Liver (tissue), 8 donors: ENCODE measurements at regions not wholly inside any gene's neighbourhood (a gene's known extent, or its start where the extent isn't known, plus 50 kb on each side); places are given as distances from the start of the nearest gene placed in this dataset.

ENCODE experiments used
- DNase-seq: peaks from one replicate; pipeline ENCODE4 v3.0.0-alpha.2; 2017; ENCODE audit warnings: low spot score
- H3K27ac ChIP-seq, 2 donors: one replicate each; pipeline ENCODE4 v1.7.0; 2013; ENCODE audit warnings: inconsistent platforms in 2 of 2, low read length in 2 of 2, control low read depth in 1 of 2, low read depth in 1 of 2, mild to moderate bottlenecking in 1 of 2
- H3K27me3 ChIP-seq, 4 donors: one replicate each; pipeline versions ENCODE4 v1.6.1 to v1.7.0; 2013; ENCODE audit warnings: low read length in 3 of 4, inconsistent platforms in 1 of 4, mild to moderate bottlenecking in 1 of 4, moderate library complexity in 1 of 4; ENCODE audit not compliant: control insufficient read depth in 4 of 4, insufficient read depth in 4 of 4
- H3K36me3 ChIP-seq, 4 donors: one replicate each; pipeline versions ENCODE4 v1.6.1 to v1.7.0; 2013; ENCODE audit warnings: low read length in 3 of 4, mild to moderate bottlenecking in 3 of 4, low read depth in 1 of 4, moderate library complexity in 1 of 4; ENCODE audit not compliant: control insufficient read depth in 4 of 4, insufficient read depth in 3 of 4
- H3K4me1 ChIP-seq, 4 donors: one replicate each; pipeline versions ENCODE4 v1.6.1 to v1.7.0; 2013; ENCODE audit warnings: low read length in 3 of 4, mild to moderate bottlenecking in 3 of 4, moderate library complexity in 1 of 4; ENCODE audit not compliant: control insufficient read depth in 4 of 4, insufficient read depth in 4 of 4
- H3K4me3 ChIP-seq, 3 donors: one replicate each; pipeline versions ENCODE4 v1.6.1 to v1.7.0; 2013; ENCODE audit warnings: low read length in 3 of 3, control low read depth in 1 of 3, low read depth in 1 of 3, mild to moderate bottlenecking in 1 of 3
- H3K9ac ChIP-seq, 2 donors: one replicate each; pipeline ENCODE4 v1.7.0; 2013; ENCODE audit warnings: low read length in 2 of 2, mild to moderate bottlenecking in 2 of 2, moderate library complexity in 2 of 2, control low read depth in 1 of 2, low read depth in 1 of 2
- H3K9me3 ChIP-seq, 4 donors: one replicate each; pipeline versions ENCODE4 v1.6.1 to v1.7.0; 2013; ENCODE audit warnings: low read length in 3 of 4; ENCODE audit not compliant: control insufficient read depth in 4 of 4
- EGR1 ChIP-seq, 2 donors: IDR thresholded peaks; 2 replicates each; pipeline ENCODE4 v1.6.1; 2016 to 2018; ENCODE audit warnings: antibody characterized with exemption in 2 of 2, low read depth in 2 of 2
- FOXA2 ChIP-seq: IDR thresholded peaks from 2 replicates; pipeline ENCODE4 v1.6.1; 2016; ENCODE audit warnings: antibody characterized with exemption
- GABPA ChIP-seq, 2 donors: IDR thresholded peaks in 1 of 2; conservative IDR thresholded peaks in 1 of 2; 2 replicates each; pipeline ENCODE4 v1.6.1; 2016; ENCODE audit warnings: antibody characterized with exemption in 2 of 2, mild to moderate bottlenecking in 1 of 2, moderate library complexity in 1 of 2
- HNF4A ChIP-seq, 2 donors: conservative IDR thresholded peaks; 2 replicates each; pipeline ENCODE4 v1.6.1; 2016; ENCODE audit warnings: antibody characterized with exemption in 2 of 2, mild to moderate bottlenecking in 2 of 2
- HNF4G ChIP-seq: IDR thresholded peaks from 2 replicates; pipeline ENCODE4 v1.6.1; 2016; ENCODE audit warnings: antibody characterized with exemption
- JUND ChIP-seq, 2 donors: IDR thresholded peaks; 2 replicates each; pipeline ENCODE4 v1.6.1; 2016; ENCODE audit warnings: antibody characterized with exemption in 2 of 2
- NR2F2 ChIP-seq: IDR thresholded peaks from 2 replicates; pipeline ENCODE4 v1.6.1; 2016; ENCODE audit warnings: antibody characterized with exemption
- RAD21 ChIP-seq, 2 donors: IDR thresholded peaks; 2 replicates each; pipeline ENCODE4 v1.6.1; 2016; ENCODE audit warnings: antibody characterized with exemption in 2 of 2, mild to moderate bottlenecking in 2 of 2
- RXRA ChIP-seq, 2 donors: IDR thresholded peaks; 2 replicates each; pipeline ENCODE4 v1.6.1; 2017 to 2018; ENCODE audit warnings: antibody characterized with exemption in 2 of 2, mild to moderate bottlenecking in 1 of 2
- SP1 ChIP-seq: IDR thresholded peaks from 2 replicates; pipeline ENCODE4 v1.6.1; 2018; ENCODE audit warnings: antibody characterized with exemption, mild to moderate bottlenecking
- TAF1 ChIP-seq: conservative IDR thresholded peaks from 2 replicates; pipeline ENCODE4 v1.6.1; 2016; ENCODE audit warnings: antibody characterized with exemption, mild to moderate bottlenecking
- YY1 ChIP-seq: IDR thresholded peaks from 2 replicates; pipeline ENCODE4 v1.6.1; 2016; ENCODE audit warnings: antibody characterized with exemption, mild to moderate bottlenecking
- WGBS: extraction: QIAGEN DNeasy Blood & Tissue Kit; methylation state at CpG from one replicate; pipeline ENCODE4 v1.1.7; 2013; 5-methylcytosine and 5-hydroxymethylcytosine counted together
- TF ChIP-seq, protein P1 (sequence below): fragments of 150-350 bp; IDR thresholded peaks from 2 replicates; pipeline ENCODE4 v1.5.1; 2017; ENCODE audit warnings: improper control_type of control experiment, low read depth, low read length; ENCODE audit not compliant: missing input control
- TF ChIP-seq, protein P2 (sequence below): IDR thresholded peaks from 2 replicates; pipeline ENCODE4 v1.6.1; 2016; ENCODE audit warnings: antibody characterized with exemption
- TF ChIP-seq, protein P3 (sequence below): IDR thresholded peaks from 2 replicates; pipeline ENCODE4 v1.6.1; 2016; ENCODE audit warnings: antibody characterized with exemption
- TF ChIP-seq, protein P4 (sequence below): IDR thresholded peaks from 2 replicates; pipeline ENCODE4 v1.6.1; 2016; ENCODE audit warnings: antibody characterized with exemption
- TF ChIP-seq, protein P5 (sequence below): IDR thresholded peaks from 2 replicates; pipeline ENCODE4 v1.6.1; 2016; ENCODE audit warnings: antibody characterized with exemption, mild to moderate bottlenecking
- donor health status: healthy.
- donor health status: healthy.
- donor health status: healthy.
- donor health status: healthy.
- donor health status: healthy.

DNA sequence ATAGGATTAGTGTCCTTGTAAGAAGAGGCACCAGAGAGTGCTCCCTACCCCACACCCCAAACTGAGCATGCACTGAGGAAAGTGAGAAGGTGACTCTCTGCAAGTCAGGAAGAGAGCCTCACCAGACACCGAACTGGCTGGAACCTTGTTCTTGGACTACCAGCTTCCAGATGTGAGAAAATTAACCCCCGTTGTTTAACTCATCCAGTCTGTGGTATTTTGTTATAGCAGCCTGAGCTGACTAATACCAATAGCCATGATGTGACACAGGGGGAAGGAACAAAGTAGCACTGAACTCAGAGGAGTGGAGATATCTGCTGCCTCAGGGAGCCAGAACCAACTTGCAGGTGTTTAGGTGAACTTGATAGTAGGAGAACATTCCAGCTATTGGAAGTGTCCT lies 415.2 kb upstream of the ZMIZ1 start:
- Histone ChIP-seq H3K9ac (no peak overlapping the region), H3K4me3 (no peak overlapping the region), H3K36me3 (no peaks in the 10 kb centered on the region), H3K4me1 (peaks cover 0 to 21% (median 11%) of the 10 kb centered on the region in 4 donors), H3K9me3 (no peaks in the 10 kb centered on the region), H3K27me3 (no peaks in the 10 kb centered on the region), H3K27ac (no peak overlapping the region)
- WGBS = 95% methylated on average over 2 of the region's 2 CpGs
- TF ChIP-seq JUND (IDR thresholded peaks at IDR 0.05) (no peak), SP1 (no peak), HNF4G (no peak), GABPA (IDR thresholded peaks at IDR 0.05 in 1 of 2, conservative IDR thresholded peaks at IDR 0.05 in 1 of 2) (no peak), RAD21 (IDR thresholded peaks at IDR 0.05) (no peak), TAF1 (no peak)
- TF ChIP-seq, protein P1, sequence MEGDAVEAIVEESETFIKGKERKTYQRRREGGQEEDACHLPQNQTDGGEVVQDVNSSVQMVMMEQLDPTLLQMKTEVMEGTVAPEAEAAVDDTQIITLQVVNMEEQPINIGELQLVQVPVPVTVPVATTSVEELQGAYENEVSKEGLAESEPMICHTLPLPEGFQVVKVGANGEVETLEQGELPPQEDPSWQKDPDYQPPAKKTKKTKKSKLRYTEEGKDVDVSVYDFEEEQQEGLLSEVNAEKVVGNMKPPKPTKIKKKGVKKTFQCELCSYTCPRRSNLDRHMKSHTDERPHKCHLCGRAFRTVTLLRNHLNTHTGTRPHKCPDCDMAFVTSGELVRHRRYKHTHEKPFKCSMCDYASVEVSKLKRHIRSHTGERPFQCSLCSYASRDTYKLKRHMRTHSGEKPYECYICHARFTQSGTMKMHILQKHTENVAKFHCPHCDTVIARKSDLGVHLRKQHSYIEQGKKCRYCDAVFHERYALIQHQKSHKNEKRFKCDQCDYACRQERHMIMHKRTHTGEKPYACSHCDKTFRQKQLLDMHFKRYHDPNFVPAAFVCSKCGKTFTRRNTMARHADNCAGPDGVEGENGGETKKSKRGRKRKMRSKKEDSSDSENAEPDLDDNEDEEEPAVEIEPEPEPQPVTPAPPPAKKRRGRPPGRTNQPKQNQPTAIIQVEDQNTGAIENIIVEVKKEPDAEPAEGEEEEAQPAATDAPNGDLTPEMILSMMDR = no peak
- TF ChIP-seq, protein P2, sequence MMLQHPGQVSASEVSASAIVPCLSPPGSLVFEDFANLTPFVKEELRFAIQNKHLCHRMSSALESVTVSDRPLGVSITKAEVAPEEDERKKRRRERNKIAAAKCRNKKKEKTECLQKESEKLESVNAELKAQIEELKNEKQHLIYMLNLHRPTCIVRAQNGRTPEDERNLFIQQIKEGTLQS = no peak
- no peak for DNase-seq

DNA sequence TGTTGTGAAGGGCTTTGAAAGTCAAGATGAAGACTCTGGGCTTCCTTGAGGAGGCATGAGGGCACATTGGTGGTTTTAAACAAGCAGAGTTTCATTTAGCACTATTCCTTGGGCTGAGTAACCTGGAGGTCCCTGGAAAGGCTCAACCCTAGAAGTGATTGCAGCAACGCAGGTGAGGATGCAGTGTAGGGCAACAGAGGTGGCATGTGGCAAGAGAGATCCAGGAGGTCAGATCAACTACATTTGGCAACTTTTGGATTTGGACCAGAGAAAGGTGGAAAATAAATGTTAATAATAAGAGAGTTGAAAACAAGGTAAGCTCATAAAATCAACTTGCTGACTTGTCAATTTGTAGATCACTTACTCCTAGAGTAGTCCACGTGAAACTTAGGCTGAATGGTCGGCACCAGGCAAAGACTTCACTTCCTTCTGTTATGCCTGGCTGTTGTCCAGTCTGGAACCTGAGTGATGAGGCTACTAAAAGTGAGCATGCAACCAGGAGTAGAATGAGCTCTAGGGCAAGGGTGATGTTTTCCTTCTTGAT lies 414.6 kb upstream of the ZMIZ1 start:
- H3K4me1 ChIP-seq = peaks cover 0 to 21% (median 11%) of the 10 kb centered on the region in 4 donors
- H3K27me3 ChIP-seq = no peaks in the 10 kb centered on the region
- no peak for TF ChIP-seq JUND (IDR thresholded peaks at IDR 0.05)
- peak in 1 of 2 donors; percentile 47 for TF ChIP-seq HNF4A (conservative IDR thresholded peaks at IDR 0.05)
- TF ChIP-seq RXRA (IDR thresholded peaks at IDR 0.05) = peak in 1 of 2 donors; percentile 69
- no peak for TF ChIP-seq NR2F2
- H3K9me3 ChIP-seq = no peaks in the 10 kb centered on the region
- WGBS = 30% methylated on average over 3 of the region's 3 CpGs
- DNase-seq = no peak
- no peaks in the 10 kb centered on the region for H3K36me3 ChIP-seq
- H3K27ac ChIP-seq = no peak overlapping the region
- H3K4me3 ChIP-seq = no peak overlapping the region
- no peak overlapping the region for H3K9ac ChIP-seq

DNA sequence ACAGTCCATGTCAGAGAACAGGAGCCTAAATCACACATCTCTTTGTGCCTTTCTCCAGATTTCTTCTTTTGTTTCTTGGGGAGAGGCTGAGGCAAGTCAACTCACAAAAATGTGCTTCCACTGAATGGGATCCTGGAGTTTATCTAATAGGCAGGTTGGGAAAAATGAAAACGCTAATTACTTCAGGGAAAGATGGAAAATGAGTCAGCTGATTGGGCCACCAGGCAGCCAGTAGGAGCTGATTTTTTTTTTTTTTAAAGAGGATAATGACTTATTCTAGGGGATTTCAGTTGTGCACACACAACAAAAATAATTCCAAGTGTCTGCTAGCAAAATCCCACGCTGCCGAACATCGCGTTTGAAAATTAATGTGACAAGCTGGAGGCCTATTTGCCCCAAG lies 412.8 kb upstream of the ZMIZ1 start:
- Histone ChIP-seq H3K4me1 (peaks cover 0 to 18% (median 10%) of the 10 kb centered on the region in 4 donors), H3K36me3 (no peaks in the 10 kb centered on the region), H3K9me3 (no peaks in the 10 kb centered on the region), H3K9ac (no peak overlapping the region), H3K27me3 (no peaks in the 10 kb centered on the region), H3K4me3 (no peak overlapping the region), H3K27ac (no peak overlapping the region)
- DNase-seq = no peak
- 92% methylated on average over 5 of the region's 5 CpGs for WGBS
- TF ChIP-seq YY1 (no peak), NR2F2 (no peak), RAD21 (IDR thresholded peaks at IDR 0.05) (no peak), HNF4A (conservative IDR thresholded peaks at IDR 0.05) (no peak), TAF1 (no peak), EGR1 (IDR thresholded peaks at IDR 0.05; ENCODE audit: low read depth in 2 of 2) (no peak), HNF4G (no peak), FOXA2 (no peak), SP1 (no peak)
- TF ChIP-seq, protein P3, sequence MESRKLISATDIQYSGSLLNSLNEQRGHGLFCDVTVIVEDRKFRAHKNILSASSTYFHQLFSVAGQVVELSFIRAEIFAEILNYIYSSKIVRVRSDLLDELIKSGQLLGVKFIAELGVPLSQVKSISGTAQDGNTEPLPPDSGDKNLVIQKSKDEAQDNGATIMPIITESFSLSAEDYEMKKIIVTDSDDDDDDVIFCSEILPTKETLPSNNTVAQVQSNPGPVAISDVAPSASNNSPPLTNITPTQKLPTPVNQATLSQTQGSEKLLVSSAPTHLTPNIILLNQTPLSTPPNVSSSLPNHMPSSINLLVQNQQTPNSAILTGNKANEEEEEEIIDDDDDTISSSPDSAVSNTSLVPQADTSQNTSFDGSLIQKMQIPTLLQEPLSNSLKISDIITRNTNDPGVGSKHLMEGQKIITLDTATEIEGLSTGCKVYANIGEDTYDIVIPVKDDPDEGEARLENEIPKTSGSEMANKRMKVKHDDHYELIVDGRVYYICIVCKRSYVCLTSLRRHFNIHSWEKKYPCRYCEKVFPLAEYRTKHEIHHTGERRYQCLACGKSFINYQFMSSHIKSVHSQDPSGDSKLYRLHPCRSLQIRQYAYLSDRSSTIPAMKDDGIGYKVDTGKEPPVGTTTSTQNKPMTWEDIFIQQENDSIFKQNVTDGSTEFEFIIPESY = no peak
- TF ChIP-seq, protein P2 = no peak
- TF ChIP-seq, protein P1 = no peak
- TF ChIP-seq, protein P4, sequence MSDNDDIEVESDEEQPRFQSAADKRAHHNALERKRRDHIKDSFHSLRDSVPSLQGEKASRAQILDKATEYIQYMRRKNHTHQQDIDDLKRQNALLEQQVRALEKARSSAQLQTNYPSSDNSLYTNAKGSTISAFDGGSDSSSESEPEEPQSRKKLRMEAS = no peak
- TF ChIP-seq, protein P5, sequence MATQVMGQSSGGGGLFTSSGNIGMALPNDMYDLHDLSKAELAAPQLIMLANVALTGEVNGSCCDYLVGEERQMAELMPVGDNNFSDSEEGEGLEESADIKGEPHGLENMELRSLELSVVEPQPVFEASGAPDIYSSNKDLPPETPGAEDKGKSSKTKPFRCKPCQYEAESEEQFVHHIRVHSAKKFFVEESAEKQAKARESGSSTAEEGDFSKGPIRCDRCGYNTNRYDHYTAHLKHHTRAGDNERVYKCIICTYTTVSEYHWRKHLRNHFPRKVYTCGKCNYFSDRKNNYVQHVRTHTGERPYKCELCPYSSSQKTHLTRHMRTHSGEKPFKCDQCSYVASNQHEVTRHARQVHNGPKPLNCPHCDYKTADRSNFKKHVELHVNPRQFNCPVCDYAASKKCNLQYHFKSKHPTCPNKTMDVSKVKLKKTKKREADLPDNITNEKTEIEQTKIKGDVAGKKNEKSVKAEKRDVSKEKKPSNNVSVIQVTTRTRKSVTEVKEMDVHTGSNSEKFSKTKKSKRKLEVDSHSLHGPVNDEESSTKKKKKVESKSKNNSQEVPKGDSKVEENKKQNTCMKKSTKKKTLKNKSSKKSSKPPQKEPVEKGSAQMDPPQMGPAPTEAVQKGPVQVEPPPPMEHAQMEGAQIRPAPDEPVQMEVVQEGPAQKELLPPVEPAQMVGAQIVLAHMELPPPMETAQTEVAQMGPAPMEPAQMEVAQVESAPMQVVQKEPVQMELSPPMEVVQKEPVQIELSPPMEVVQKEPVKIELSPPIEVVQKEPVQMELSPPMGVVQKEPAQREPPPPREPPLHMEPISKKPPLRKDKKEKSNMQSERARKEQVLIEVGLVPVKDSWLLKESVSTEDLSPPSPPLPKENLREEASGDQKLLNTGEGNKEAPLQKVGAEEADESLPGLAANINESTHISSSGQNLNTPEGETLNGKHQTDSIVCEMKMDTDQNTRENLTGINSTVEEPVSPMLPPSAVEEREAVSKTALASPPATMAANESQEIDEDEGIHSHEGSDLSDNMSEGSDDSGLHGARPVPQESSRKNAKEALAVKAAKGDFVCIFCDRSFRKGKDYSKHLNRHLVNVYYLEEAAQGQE = no peak
